ENCODE measurements at regions not wholly inside any gene's neighbourhood (a gene's known extent, or its start where the extent isn't known, plus 50 kb on each side); places are given as distances from the start of the nearest gene placed in this dataset.

GRCh38 chr9:7984203-7984602 lies 184.6 kb upstream of the DMAC1 start:
- H3K9me3 ChIP-seq (ENCODE audit: control insufficient read depth, insufficient read depth, low read depth, low read length): no peaks in the 10 kb centered on the region
- H3K4me3 ChIP-seq (ENCODE audit: low read depth in 2 of 2, low read length in 2 of 2): no peak overlapping the region
- in situ Hi-C loops (cut with HindIII; ENCODE audit: low pct_unique_long_range_greater_than_20kb, low sequenced_read_pairs) (no loop called here), intact Hi-C loops (cut with micrococcal nuclease; ENCODE audit: unreplicated experiment) (no loop called here)
- no peak for DNase-seq (ENCODE audit: low read depth, low spot score)
- H3K27me3 ChIP-seq (ENCODE audit: control insufficient read depth, insufficient read depth, low read length): no peaks in the 10 kb centered on the region
- POLR2A ChIA-PET: no interaction called here
- no TSS peak for BruUV-seq (replicated peaks)
- TF ChIP-seq SIN3A (IDR thresholded peaks at IDR 0.05; ENCODE audit: borderline replicate concordance, insufficient read depth, low read depth, low read length) (no peak), POLR2AphosphoS5 (IDR thresholded peaks at IDR 0.05; ENCODE audit: low read depth, low read length) (no peak), CTCF (IDR thresholded peaks at IDR 0.05) (no peak), REST (IDR thresholded peaks at IDR 0.05; ENCODE audit: insufficient read depth in 1 of 2, low read depth in 2 of 2, low read length in 1 of 2) (no peak), TCF7L2 (IDR thresholded peaks at IDR 0.05; ENCODE audit: low read depth, low read length) (no peak)
- no peak for ATAC-seq
- H3K27ac ChIP-seq (ENCODE audit: low read length): no peak overlapping the region
- CTCF ChIA-PET: no interaction called here
- H3K4me1 ChIP-seq (ENCODE audit: control insufficient read depth, insufficient read depth, low read length): no peaks in the 10 kb centered on the region
- no peaks in the 10 kb centered on the region for H3K36me3 ChIP-seq (ENCODE audit: control insufficient read depth, insufficient read depth, low read length)

GRCh38 chr9:7983490-7983889 lies 183.9 kb upstream of the DMAC1 start:
- TF ChIP-seq TCF7L2 (IDR thresholded peaks at IDR 0.05; ENCODE audit: low read depth, low read length) (no peak), POLR2AphosphoS5 (IDR thresholded peaks at IDR 0.05; ENCODE audit: low read depth, low read length) (no peak), CTCF (IDR thresholded peaks at IDR 0.05) (no peak), REST (IDR thresholded peaks at IDR 0.05; ENCODE audit: insufficient read depth in 1 of 2, low read depth in 2 of 2, low read length in 1 of 2) (no peak), SIN3A (IDR thresholded peaks at IDR 0.05; ENCODE audit: borderline replicate concordance, insufficient read depth, low read depth, low read length) (no peak)
- ChIA-PET POLR2A (no interaction called here), CTCF (no interaction called here)
- H3K36me3 ChIP-seq (ENCODE audit: control insufficient read depth, insufficient read depth, low read length): no peaks in the 10 kb centered on the region
- in situ Hi-C loops (cut with HindIII; ENCODE audit: low pct_unique_long_range_greater_than_20kb, low sequenced_read_pairs): no loop called here
- DNase-seq (ENCODE audit: low read depth, low spot score) (no peak), ATAC-seq (no peak)
- H3K27me3 ChIP-seq (ENCODE audit: control insufficient read depth, insufficient read depth, low read length): no peaks in the 10 kb centered on the region
- no peak overlapping the region for H3K4me3 ChIP-seq (ENCODE audit: low read depth in 2 of 2, low read length in 2 of 2)
- H3K27ac ChIP-seq (ENCODE audit: low read length): no peak overlapping the region
- no peaks in the 10 kb centered on the region for H3K4me1 ChIP-seq (ENCODE audit: control insufficient read depth, insufficient read depth, low read length)
- no peaks in the 10 kb centered on the region for H3K9me3 ChIP-seq (ENCODE audit: control insufficient read depth, insufficient read depth, low read depth, low read length)
- intact Hi-C loops (cut with micrococcal nuclease; ENCODE audit: unreplicated experiment): no loop called here
- no TSS peak for BruUV-seq (replicated peaks)

All from Panc1 (cell line).